GM12878 (cell line): ENCODE measurements at regions not wholly inside any gene's neighbourhood (a gene's known extent, or its start where the extent isn't known, plus 50 kb on each side); places are given as distances from the start of the nearest gene placed in this dataset.

Experiments
- ATAC-seq: fragments of 200-7000 bp; cut with Tn5 transposase; 3 replicates; pipeline ENCODE4 v1.9.1; 2020; ENCODE audit warnings: mild to moderate bottlenecking, moderate library complexity
- BruUV-seq: library from RNA; stranded (reverse); fragments of 400-500 nt; replicated peaks from 2 replicates; lab custom pipeline; 2021; lab: Mats Ljungman, UMichigan
- CTCF ChIA-PET: fragments of 300-600 bp; sonication (Branson Sonifier 250); formaldehyde crosslinking; extraction: SDS; loops from one replicate; lab custom pipeline; 2021; ENCODE audit warnings: inconsistent platforms; lab: Yijun Ruan, JAX
- POLR2A ChIA-PET: fragments of 350-600 bp; formaldehyde crosslinking; extraction: SDS; loops from one replicate; lab custom pipeline; 2021; ENCODE audit warnings: inconsistent platforms; lab: Charles Lee
- RAD21 ChIA-PET: fragments of 300-600 bp; sonication (Branson Sonifier 250); formaldehyde crosslinking; loops from one replicate; lab custom pipeline; 2023; ENCODE audit warnings: antibody characterized with exemption; ENCODE audit not compliant: unreplicated experiment; lab: Charles Lee
- SMC1A ChIA-PET: fragments of 300-600 bp; sonication (Branson Sonifier 250); formaldehyde crosslinking; loops from one replicate; lab custom pipeline; 2023; ENCODE audit not compliant: unreplicated experiment, uncharacterized antibody; lab: Charles Lee
- DNase-seq: peaks from one replicate; pipeline ENCODE4 v3.0.0-alpha.2; 2011; ENCODE audit warnings: low read depth, low spot score
- FAIRE-seq: peaks from 3 replicates; lab custom pipeline; 2011; peaks lifted over from hg19 to GRCh38; lab: Jason Lieb, UNC
- H2AFZ ChIP-seq: 2 replicates; pipeline ENCODE4 v1.6.0; 2011; ENCODE audit warnings: low read depth, low read length, control low read depth; ENCODE audit not compliant: control insufficient read depth
- H3K27ac ChIP-seq: 2 replicates; pipeline ENCODE4 v1.5.1; 2011; ENCODE audit warnings: control low read depth; ENCODE audit not compliant: control insufficient read depth, insufficient read depth
- H3K27me3 ChIP-seq, 2 experiments: replicated peaks in 1 of 2; 2 replicates each; pipeline versions ENCODE4 v1.6.0 to v1.6.1; 2011; ENCODE audit warnings: low read length in 1 of 2; ENCODE audit not compliant: control insufficient read depth in 2 of 2, insufficient read depth in 2 of 2
- H3K36me3 ChIP-seq, 2 experiments: 2 replicates each; pipeline ENCODE4 v1.5.1; 2011; ENCODE audit warnings: low read length in 1 of 2; ENCODE audit not compliant: control insufficient read depth in 2 of 2, insufficient read depth in 2 of 2
- H3K4me1 ChIP-seq: 2 replicates; pipeline ENCODE4 v1.6.1; 2011; ENCODE audit warnings: mild to moderate bottlenecking, low read length, moderate library complexity, mixed read lengths; ENCODE audit not compliant: control insufficient read depth, insufficient read depth
- H3K4me2 ChIP-seq: 2 replicates; pipeline ENCODE4 v1.6.0; 2011; ENCODE audit warnings: control low read depth; ENCODE audit not compliant: control insufficient read depth, insufficient read depth
- H3K4me3 ChIP-seq: fragments of 200-600 bp; sonication (generic); 2 replicates; pipeline ENCODE4 v1.5.1; 2016
- H3K79me2 ChIP-seq: 2 replicates; pipeline ENCODE4 v1.6.0; 2011; ENCODE audit warnings: low read length; ENCODE audit not compliant: control insufficient read depth, insufficient read depth
- H3K9ac ChIP-seq: 2 replicates; pipeline ENCODE4 v1.8.0; 2011; ENCODE audit warnings: low read length, control low read depth, mixed read lengths; ENCODE audit not compliant: control insufficient read depth, insufficient read depth
- H3K9me3 ChIP-seq: replicated peaks from 3 replicates; pipeline ENCODE4 v1.5.1; 2011; ENCODE audit warnings: mild to moderate bottlenecking, low read length; ENCODE audit not compliant: control insufficient read depth, insufficient read depth
- H4K20me1 ChIP-seq: 2 replicates; pipeline ENCODE4 v1.6.0; 2011; ENCODE audit not compliant: control insufficient read depth, insufficient read depth
- BHLHE40 ChIP-seq, 2 experiments: fragments of 450-650 bp in 1 of 2; IDR thresholded peaks; 2 replicates each; pipeline ENCODE4 v1.6.1; 2011 to 2017; ENCODE audit warnings: low read depth in 2 of 2, borderline replicate concordance in 1 of 2, improper control_type of control experiment in 1 of 2, low read length in 1 of 2, mild to moderate bottlenecking in 1 of 2
- CHD2 ChIP-seq: IDR thresholded peaks from 2 replicates; pipeline ENCODE4 v1.6.1; 2011; ENCODE audit warnings: low read depth, low read length, improper control_type of control experiment, borderline replicate concordance
- ESRRA ChIP-seq: IDR thresholded peaks from 2 replicates; pipeline ENCODE4 v1.6.1; 2012; ENCODE audit warnings: mild to moderate bottlenecking, low read length, improper control_type of control experiment
- RB1 ChIP-seq: fragments of 450-650 bp; formaldehyde crosslinking; IDR thresholded peaks from 2 replicates; pipeline ENCODE4 v1.6.1; 2017; ENCODE audit warnings: mild to moderate bottlenecking, borderline replicate concordance
- RBBP5 ChIP-seq: fragments of 200-600 bp; sonication (generic); conservative IDR thresholded peaks from 2 replicates; pipeline ENCODE4 v1.6.1; 2016
- RFX5 ChIP-seq: IDR thresholded peaks from 2 replicates; pipeline ENCODE4 v1.6.1; 2011; ENCODE audit warnings: low read depth, low read length, improper control_type of control experiment
- RUNX3 ChIP-seq: IDR thresholded peaks from 2 replicates; pipeline ENCODE4 v1.6.1; 2012; ENCODE audit warnings: low read length, inconsistent platforms
- SIN3A ChIP-seq: IDR thresholded peaks from 2 replicates; pipeline ENCODE4 v1.6.1; 2012; ENCODE audit warnings: low read depth, low read length, improper control_type of control experiment
- SRF ChIP-seq, 2 experiments: IDR thresholded peaks; 2 replicates each; pipeline ENCODE4 v1.6.1; 2011; ENCODE audit warnings: low read depth in 2 of 2, low read length in 2 of 2, mild to moderate bottlenecking in 1 of 2, moderate library complexity in 1 of 2
- TAF1 ChIP-seq: IDR thresholded peaks from 2 replicates; pipeline ENCODE4 v1.6.1; 2011; ENCODE audit warnings: mild to moderate bottlenecking, low read depth, low read length, borderline replicate concordance
- ZNF217 ChIP-seq: fragments of 450-650 bp; IDR thresholded peaks from 2 replicates; pipeline ENCODE4 v1.6.1; 2017; ENCODE audit warnings: antibody characterized with exemption, mild to moderate bottlenecking
- ZZZ3 ChIP-seq: IDR thresholded peaks from 2 replicates; pipeline ENCODE4 v1.6.1; 2011; ENCODE audit warnings: low read depth; ENCODE audit not compliant: control insufficient read depth, insufficient read length
- WGBS: methylation state at CpG from one replicate; pipeline ENCODE4 v1.1.6; 2016; ENCODE audit warnings: low lambda C conversion rate; ENCODE audit not compliant: insufficient replicate concordance, insufficient coverage; ENCODE audit errors: missing lambda C conversion rate; 5-methylcytosine and 5-hydroxymethylcytosine counted together
- in situ Hi-C: fragments of 300-500 bp; cut with MboI; formaldehyde crosslinking; loops from 9 replicates; pipeline ENCODE4 v1.14.3; 2018; ENCODE audit warnings: mixed read lengths
- intact Hi-C: fragments of 100-400 bp; cut with micrococcal nuclease; formaldehyde crosslinking; loops from one replicate; pipeline ENCODE4 v1.14.2; 2022; ENCODE audit not compliant: unreplicated experiment
- TF ChIP-seq, protein P1 (sequence below): fragments of 450-650 bp; IDR thresholded peaks from 2 replicates; pipeline ENCODE4 v1.6.1; 2014; ENCODE audit warnings: mild to moderate bottlenecking
- TF ChIP-seq, protein P2 (sequence below): fragments of 450-650 bp; IDR thresholded peaks from 2 replicates; pipeline ENCODE4 v1.6.1; 2017; ENCODE audit warnings: mild to moderate bottlenecking, low read depth, inconsistent platforms; ENCODE audit not compliant: poor library complexity, severe bottlenecking
- TF ChIP-seq, protein P3 (sequence below): fragments of 450-650 bp; IDR thresholded peaks from 2 replicates; pipeline ENCODE4 v1.6.1; 2017; ENCODE audit warnings: antibody characterized with exemption, mild to moderate bottlenecking, moderate library complexity
- TF ChIP-seq, protein P4 (sequence below): IDR thresholded peaks from 2 replicates; pipeline ENCODE4 v1.6.1; 2011; ENCODE audit warnings: low read depth, mild to moderate bottlenecking, low read length, moderate library complexity, borderline replicate concordance; ENCODE audit errors: extremely low read depth

DNA sequence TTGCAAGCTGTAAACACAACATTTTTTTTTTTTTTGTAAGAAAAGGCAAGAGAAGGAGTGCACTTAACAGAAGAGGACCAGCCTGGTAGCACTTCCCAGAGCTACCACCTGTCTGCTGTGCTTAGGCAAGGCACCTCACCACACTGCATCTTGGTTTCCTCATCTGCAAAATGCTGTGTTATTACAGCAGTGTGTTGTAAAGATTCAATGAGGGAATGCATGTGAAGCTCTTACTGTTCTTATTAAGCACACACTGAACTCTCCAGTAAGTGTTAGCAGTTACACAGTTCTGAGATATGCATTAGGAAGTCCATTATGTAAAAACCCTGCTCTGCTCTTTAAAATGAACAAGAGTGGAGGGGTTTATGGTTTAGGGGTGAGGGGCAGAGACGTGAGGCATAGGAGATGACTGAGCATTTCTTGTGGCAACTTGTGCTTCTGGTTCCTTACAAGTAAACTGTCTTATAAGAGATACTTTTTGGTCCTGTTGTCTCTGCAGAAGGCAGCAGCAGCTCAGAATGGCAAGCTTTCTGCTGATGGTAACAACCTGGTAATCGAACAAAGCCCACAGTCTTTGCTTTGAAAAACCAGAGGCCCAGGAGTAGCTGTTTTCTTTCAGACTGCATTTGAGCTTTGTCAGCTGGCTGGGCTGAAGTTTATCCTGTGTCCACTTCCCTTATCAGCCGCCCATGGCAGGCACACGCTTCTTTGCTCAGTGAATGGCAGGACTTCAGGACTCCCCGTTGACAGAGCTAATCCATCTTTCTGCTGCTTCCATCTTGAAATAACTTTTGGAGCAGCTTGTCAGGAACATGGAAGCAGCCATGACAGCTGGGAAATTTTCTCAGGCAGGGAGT is 98.8 kb upstream of the BMPER start:
- H3K4me1 ChIP-seq = no peaks in the 10 kb centered on the region
- SMC1A ChIA-PET = interaction anchor here (1.1 to 1.5 kb wide), 3 partner anchors 49 to 470 kb away, joined by 3 to 6 read pairs (median 3); no protein-coding TSS in a partner anchor
- DNase-seq (no peak), FAIRE-seq (no peak), ATAC-seq (no peak)
- intact Hi-C loops = no loop called here
- H3K4me3 ChIP-seq = no peak overlapping the region
- no peaks in the 10 kb centered on the region for H3K36me3 ChIP-seq
- in situ Hi-C loops = no loop called here
- no peaks in the 10 kb centered on the region for H3K27me3 ChIP-seq
- no peak overlapping the region for H2AFZ ChIP-seq
- H3K9me3 ChIP-seq = no peaks in the 10 kb centered on the region
- H4K20me1 ChIP-seq = no peaks in the 10 kb centered on the region
- no peaks in the 10 kb centered on the region for H3K79me2 ChIP-seq
- H3K9ac ChIP-seq = no peak overlapping the region
- BruUV-seq = no TSS peak
- POLR2A ChIA-PET = no interaction called here
- 30% methylated on average over 5 of the region's 5 CpGs for WGBS
- RAD21 ChIA-PET = no interaction called here
- CTCF ChIA-PET = interaction anchor here (0.8 to 2.6 kb wide), 6 partner anchors 11 to 623 kb away, joined by 3 to 10 read pairs (median 6); no protein-coding TSS in a partner anchor
- H3K27ac ChIP-seq = no peak overlapping the region
- H3K4me2 ChIP-seq = no peak overlapping the region
- TF ChIP-seq TAF1 (no peak), BHLHE40 (IDR thresholded peaks at IDR 0.05; ENCODE audit: borderline replicate concordance in 1 of 2, low read depth in 2 of 2, low read length in 1 of 2) (no peak), ESRRA (no peak), RFX5 (no peak), SRF (IDR thresholded peaks at IDR 0.05; ENCODE audit: low read depth in 2 of 2, low read length in 2 of 2) (no peak), RBBP5 (no peak), ZZZ3 (no peak), RB1 (no peak), ZNF217 (no peak), SIN3A (no peak), RUNX3 (no peak), CHD2 (no peak)
- TF ChIP-seq, protein P1, sequence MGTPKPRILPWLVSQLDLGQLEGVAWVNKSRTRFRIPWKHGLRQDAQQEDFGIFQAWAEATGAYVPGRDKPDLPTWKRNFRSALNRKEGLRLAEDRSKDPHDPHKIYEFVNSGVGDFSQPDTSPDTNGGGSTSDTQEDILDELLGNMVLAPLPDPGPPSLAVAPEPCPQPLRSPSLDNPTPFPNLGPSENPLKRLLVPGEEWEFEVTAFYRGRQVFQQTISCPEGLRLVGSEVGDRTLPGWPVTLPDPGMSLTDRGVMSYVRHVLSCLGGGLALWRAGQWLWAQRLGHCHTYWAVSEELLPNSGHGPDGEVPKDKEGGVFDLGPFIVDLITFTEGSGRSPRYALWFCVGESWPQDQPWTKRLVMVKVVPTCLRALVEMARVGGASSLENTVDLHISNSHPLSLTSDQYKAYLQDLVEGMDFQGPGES = no peak
- TF ChIP-seq, protein P2, sequence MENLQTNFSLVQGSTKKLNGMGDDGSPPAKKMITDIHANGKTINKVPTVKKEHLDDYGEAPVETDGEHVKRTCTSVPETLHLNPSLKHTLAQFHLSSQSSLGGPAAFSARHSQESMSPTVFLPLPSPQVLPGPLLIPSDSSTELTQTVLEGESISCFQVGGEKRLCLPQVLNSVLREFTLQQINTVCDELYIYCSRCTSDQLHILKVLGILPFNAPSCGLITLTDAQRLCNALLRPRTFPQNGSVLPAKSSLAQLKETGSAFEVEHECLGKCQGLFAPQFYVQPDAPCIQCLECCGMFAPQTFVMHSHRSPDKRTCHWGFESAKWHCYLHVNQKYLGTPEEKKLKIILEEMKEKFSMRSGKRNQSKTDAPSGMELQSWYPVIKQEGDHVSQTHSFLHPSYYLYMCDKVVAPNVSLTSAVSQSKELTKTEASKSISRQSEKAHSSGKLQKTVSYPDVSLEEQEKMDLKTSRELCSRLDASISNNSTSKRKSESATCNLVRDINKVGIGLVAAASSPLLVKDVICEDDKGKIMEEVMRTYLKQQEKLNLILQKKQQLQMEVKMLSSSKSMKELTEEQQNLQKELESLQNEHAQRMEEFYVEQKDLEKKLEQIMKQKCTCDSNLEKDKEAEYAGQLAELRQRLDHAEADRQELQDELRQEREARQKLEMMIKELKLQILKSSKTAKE = no peak
- TF ChIP-seq, protein P3, sequence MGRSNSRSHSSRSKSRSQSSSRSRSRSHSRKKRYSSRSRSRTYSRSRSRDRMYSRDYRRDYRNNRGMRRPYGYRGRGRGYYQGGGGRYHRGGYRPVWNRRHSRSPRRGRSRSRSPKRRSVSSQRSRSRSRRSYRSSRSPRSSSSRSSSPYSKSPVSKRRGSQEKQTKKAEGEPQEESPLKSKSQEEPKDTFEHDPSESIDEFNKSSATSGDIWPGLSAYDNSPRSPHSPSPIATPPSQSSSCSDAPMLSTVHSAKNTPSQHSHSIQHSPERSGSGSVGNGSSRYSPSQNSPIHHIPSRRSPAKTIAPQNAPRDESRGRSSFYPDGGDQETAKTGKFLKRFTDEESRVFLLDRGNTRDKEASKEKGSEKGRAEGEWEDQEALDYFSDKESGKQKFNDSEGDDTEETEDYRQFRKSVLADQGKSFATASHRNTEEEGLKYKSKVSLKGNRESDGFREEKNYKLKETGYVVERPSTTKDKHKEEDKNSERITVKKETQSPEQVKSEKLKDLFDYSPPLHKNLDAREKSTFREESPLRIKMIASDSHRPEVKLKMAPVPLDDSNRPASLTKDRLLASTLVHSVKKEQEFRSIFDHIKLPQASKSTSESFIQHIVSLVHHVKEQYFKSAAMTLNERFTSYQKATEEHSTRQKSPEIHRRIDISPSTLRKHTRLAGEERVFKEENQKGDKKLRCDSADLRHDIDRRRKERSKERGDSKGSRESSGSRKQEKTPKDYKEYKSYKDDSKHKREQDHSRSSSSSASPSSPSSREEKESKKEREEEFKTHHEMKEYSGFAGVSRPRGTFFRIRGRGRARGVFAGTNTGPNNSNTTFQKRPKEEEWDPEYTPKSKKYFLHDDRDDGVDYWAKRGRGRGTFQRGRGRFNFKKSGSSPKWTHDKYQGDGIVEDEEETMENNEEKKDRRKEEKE = no peak
- TF ChIP-seq, protein P4, sequence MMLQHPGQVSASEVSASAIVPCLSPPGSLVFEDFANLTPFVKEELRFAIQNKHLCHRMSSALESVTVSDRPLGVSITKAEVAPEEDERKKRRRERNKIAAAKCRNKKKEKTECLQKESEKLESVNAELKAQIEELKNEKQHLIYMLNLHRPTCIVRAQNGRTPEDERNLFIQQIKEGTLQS = no peak
